WTC11 (cell line): ENCODE measurements at regions not wholly inside any gene's neighbourhood (a gene's known extent, or its start where the extent isn't known, plus 50 kb on each side); places are given as distances from the start of the nearest gene placed in this dataset.

Experiments
- ATF1 ChIP-seq: sonication (generic); formaldehyde crosslinking; IDR thresholded peaks from 2 replicates; pipeline ENCODE4 v1.8.1; 2023; ENCODE audit warnings: mild to moderate bottlenecking, moderate library complexity, missing genetic modification reagents
- ELF4 ChIP-seq: sonication (generic); formaldehyde crosslinking; IDR thresholded peaks from 2 replicates; pipeline ENCODE4 v1.8.1; 2022; ENCODE audit warnings: low read depth, mild to moderate bottlenecking, moderate library complexity, missing genetic modification reagents
- FOXK1 ChIP-seq: sonication (generic); formaldehyde crosslinking; IDR thresholded peaks from 2 replicates; pipeline ENCODE4 v1.8.0; 2022; ENCODE audit warnings: mild to moderate bottlenecking, moderate library complexity, missing genetic modification reagents
- MYBL2 ChIP-seq: sonication (generic); formaldehyde crosslinking; IDR thresholded peaks from 2 replicates; pipeline ENCODE4 v1.8.1; 2023; ENCODE audit warnings: mild to moderate bottlenecking, moderate library complexity, missing genetic modification reagents
- ZNF263 ChIP-seq: sonication (generic); formaldehyde crosslinking; IDR thresholded peaks from 2 replicates; pipeline ENCODE4 v1.8.1; 2022; ENCODE audit warnings: low read depth, mild to moderate bottlenecking, moderate library complexity, missing genetic modification reagents
- TF ChIP-seq, protein P1 (sequence below): fragments of 200-600 bp; IDR thresholded peaks from 2 replicates; pipeline ENCODE4 v1.8.0; 2022; ENCODE audit warnings: antibody characterized with exemption
- TF ChIP-seq, protein P2 (sequence below): sonication (generic); formaldehyde crosslinking; IDR thresholded peaks from 2 replicates; pipeline ENCODE4 v1.8.0; 2022; ENCODE audit warnings: mild to moderate bottlenecking, missing genetic modification reagents
- TF ChIP-seq, protein P3 (sequence below): sonication (generic); formaldehyde crosslinking; IDR thresholded peaks from 2 replicates; pipeline ENCODE4 v1.8.1; 2023; ENCODE audit warnings: mild to moderate bottlenecking, missing genetic modification reagents, moderate library complexity
- TF ChIP-seq, protein P4 (sequence below): sonication (generic); formaldehyde crosslinking; IDR thresholded peaks from 2 replicates; pipeline ENCODE4 v1.8.0; 2022; ENCODE audit warnings: mild to moderate bottlenecking, missing genetic modification reagents
- TF ChIP-seq, protein P5 (sequence below): sonication (generic); formaldehyde crosslinking; IDR thresholded peaks from 2 replicates; pipeline ENCODE4 v1.8.1; 2022; ENCODE audit warnings: missing genetic modification reagents, borderline replicate concordance

DNA sequence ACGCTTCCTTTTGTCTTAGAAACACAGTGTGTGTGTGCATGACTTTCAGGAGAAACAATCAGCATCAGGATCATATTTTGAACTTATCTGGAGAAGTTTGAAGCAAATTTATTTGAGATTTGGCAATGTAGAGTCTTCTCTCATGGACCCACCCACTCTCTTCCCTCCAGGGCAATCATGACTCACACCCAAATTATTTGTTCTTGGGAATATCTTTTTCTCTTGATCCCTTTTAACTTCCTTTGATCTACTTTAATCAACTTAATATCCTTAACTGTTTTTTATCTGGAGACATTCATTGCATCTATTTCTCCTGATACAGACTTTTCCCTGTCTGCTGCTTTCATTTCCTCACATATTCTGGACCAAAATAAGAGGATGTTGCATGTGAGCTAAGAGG, 1174.3 kb downstream of the GATA3 start:
- TF ChIP-seq, protein P1, sequence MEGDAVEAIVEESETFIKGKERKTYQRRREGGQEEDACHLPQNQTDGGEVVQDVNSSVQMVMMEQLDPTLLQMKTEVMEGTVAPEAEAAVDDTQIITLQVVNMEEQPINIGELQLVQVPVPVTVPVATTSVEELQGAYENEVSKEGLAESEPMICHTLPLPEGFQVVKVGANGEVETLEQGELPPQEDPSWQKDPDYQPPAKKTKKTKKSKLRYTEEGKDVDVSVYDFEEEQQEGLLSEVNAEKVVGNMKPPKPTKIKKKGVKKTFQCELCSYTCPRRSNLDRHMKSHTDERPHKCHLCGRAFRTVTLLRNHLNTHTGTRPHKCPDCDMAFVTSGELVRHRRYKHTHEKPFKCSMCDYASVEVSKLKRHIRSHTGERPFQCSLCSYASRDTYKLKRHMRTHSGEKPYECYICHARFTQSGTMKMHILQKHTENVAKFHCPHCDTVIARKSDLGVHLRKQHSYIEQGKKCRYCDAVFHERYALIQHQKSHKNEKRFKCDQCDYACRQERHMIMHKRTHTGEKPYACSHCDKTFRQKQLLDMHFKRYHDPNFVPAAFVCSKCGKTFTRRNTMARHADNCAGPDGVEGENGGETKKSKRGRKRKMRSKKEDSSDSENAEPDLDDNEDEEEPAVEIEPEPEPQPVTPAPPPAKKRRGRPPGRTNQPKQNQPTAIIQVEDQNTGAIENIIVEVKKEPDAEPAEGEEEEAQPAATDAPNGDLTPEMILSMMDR = no peak
- TF ChIP-seq ZNF263 (CRISPR knock-in tag) = no peak
- no peak for TF ChIP-seq FOXK1 (CRISPR knock-in tag)
- TF ChIP-seq, protein P2, sequence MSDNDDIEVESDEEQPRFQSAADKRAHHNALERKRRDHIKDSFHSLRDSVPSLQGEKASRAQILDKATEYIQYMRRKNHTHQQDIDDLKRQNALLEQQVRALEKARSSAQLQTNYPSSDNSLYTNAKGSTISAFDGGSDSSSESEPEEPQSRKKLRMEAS = no peak
- TF ChIP-seq, protein P3, sequence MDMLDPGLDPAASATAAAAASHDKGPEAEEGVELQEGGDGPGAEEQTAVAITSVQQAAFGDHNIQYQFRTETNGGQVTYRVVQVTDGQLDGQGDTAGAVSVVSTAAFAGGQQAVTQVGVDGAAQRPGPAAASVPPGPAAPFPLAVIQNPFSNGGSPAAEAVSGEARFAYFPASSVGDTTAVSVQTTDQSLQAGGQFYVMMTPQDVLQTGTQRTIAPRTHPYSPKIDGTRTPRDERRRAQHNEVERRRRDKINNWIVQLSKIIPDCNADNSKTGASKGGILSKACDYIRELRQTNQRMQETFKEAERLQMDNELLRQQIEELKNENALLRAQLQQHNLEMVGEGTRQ (CRISPR knock-in tag) = no peak
- TF ChIP-seq, protein P4, sequence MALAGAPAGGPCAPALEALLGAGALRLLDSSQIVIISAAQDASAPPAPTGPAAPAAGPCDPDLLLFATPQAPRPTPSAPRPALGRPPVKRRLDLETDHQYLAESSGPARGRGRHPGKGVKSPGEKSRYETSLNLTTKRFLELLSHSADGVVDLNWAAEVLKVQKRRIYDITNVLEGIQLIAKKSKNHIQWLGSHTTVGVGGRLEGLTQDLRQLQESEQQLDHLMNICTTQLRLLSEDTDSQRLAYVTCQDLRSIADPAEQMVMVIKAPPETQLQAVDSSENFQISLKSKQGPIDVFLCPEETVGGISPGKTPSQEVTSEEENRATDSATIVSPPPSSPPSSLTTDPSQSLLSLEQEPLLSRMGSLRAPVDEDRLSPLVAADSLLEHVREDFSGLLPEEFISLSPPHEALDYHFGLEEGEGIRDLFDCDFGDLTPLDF (CRISPR knock-in tag) = no peak
- TF ChIP-seq ATF1 (CRISPR knock-in tag) = no peak
- TF ChIP-seq, protein P5, sequence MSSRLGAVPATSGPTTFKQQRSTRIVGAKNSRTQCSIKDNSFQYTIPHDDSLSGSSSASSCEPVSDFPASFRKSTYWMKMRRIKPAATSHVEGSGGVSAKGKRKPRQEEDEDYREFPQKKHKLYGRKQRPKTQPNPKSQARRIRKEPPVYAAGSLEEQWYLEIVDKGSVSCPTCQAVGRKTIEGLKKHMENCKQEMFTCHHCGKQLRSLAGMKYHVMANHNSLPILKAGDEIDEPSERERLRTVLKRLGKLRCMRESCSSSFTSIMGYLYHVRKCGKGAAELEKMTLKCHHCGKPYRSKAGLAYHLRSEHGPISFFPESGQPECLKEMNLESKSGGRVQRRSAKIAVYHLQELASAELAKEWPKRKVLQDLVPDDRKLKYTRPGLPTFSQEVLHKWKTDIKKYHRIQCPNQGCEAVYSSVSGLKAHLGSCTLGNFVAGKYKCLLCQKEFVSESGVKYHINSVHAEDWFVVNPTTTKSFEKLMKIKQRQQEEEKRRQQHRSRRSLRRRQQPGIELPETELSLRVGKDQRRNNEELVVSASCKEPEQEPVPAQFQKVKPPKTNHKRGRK (CRISPR knock-in tag) = no peak
- TF ChIP-seq MYBL2 (CRISPR knock-in tag) = no peak
- no peak for TF ChIP-seq ELF4 (CRISPR knock-in tag)
